Activated T-helper 1 cell treated with anti-CD3 and anti-CD28 coated beads, Interleukin-2, amount 50 U/mL, for 16 hours (primary cell): ENCODE measurements at regions not wholly inside any gene's neighbourhood (a gene's known extent, or its start where the extent isn't known, plus 50 kb on each side); places are given as distances from the start of the nearest gene placed in this dataset.
"Not testable (repeated sequence)": the region's sequence is repeated elsewhere in the genome, so short reads cannot be mapped to it uniquely, and the experiment has no call there.

Experiments
- DNase-seq, 2 donors: peaks; one replicate each; pipeline ENCODE4 v3.0.0-alpha.2; 2020; ENCODE audit warnings: low read depth in 1 of 2, low spot score in 1 of 2

GRCh38 chr1:29631836-29632805 lies 395.8 kb downstream of the PTPRU start:
- no peak for DNase-seq

GRCh38 chr1:29631361-29631760 lies 395.0 kb downstream of the PTPRU start:
- DNase-seq = no peak

- DNase-seq = no peak
These were observed 394.4 kb downstream of the PTPRU start for GRCh38 chr1:29630756-29631155.

- DNase-seq = no peak
These were observed 393.6 kb downstream of the PTPRU start for GRCh38 chr1:29629814-29630516.

- DNase-seq = no peak
These were observed 393.1 kb downstream of the PTPRU start for GRCh38 chr1:29629401-29629800.

GRCh38 chr1:29628190-29628589 lies 391.9 kb downstream of the PTPRU start:
- no peak for DNase-seq

GRCh38 chr1:29626726-29627125 lies 390.4 kb downstream of the PTPRU start:
- DNase-seq = no peak

- no peak for DNase-seq
These were observed 389.7 kb downstream of the PTPRU start for GRCh38 chr1:29626066-29626465.

- no peak for DNase-seq
These were observed 388.7 kb downstream of the PTPRU start for GRCh38 chr1:29625084-29625420.

- DNase-seq = no peak
These were observed 388.2 kb downstream of the PTPRU start for GRCh38 chr1:29624320-29625083.

- no peak for DNase-seq
These were observed 387.2 kb downstream of the PTPRU start for GRCh38 chr1:29623501-29623900.

GRCh38 chr1:29621826-29622435 lies 385.6 kb downstream of the PTPRU start:
- DNase-seq = no peak

GRCh38 chr1:29620631-29621030 lies 384.3 kb downstream of the PTPRU start:
- no peak for DNase-seq

GRCh38 chr1:29607236-29607635 lies 370.9 kb downstream of the PTPRU start:
- no peak for DNase-seq

- DNase-seq = not testable (repeated sequence)
These were observed 368.5 kb downstream of the PTPRU start for GRCh38 chr1:29604796-29605195.

GRCh38 chr1:29603622-29604021 lies 367.3 kb downstream of the PTPRU start:
- no peak for DNase-seq

- no peak for DNase-seq
These were observed 365.9 kb downstream of the PTPRU start for GRCh38 chr1:29602203-29602602.

GRCh38 chr1:29601021-29601420 lies 364.7 kb downstream of the PTPRU start:
- no peak for DNase-seq

GRCh38 chr1:29599826-29600225 lies 363.5 kb downstream of the PTPRU start:
- DNase-seq = no peak

GRCh38 chr1:29599071-29599470 lies 362.7 kb downstream of the PTPRU start:
- no peak for DNase-seq

- no peak for DNase-seq
These were observed 361.5 kb downstream of the PTPRU start for GRCh38 chr1:29597861-29598260.
